NCI-H2081 treated with DMSO at 0.1 percent for 48 hours (cell line): ENCODE measurements at regions not wholly inside any gene's neighbourhood (a gene's known extent, or its start where the extent isn't known, plus 50 kb on each side); places are given as distances from the start of the nearest gene placed in this dataset.

Source experiments
- DNase-seq: peaks from one replicate; lab custom pipeline; 2025; lab: John Stamatoyannopoulos, UW

GRCh38 chr2:217689053-217689452 lies 313.7 kb downstream of the TNS1 start:
- no peak for DNase-seq

GRCh38 chr2:217688494-217688893 lies 314.3 kb downstream of the TNS1 start:
- DNase-seq, result no peak

- no peak for DNase-seq
Measured at GRCh38 chr2:217687771-217688170, 315.0 kb downstream of the TNS1 start.

GRCh38 chr2:217685255-217685605 lies 317.6 kb downstream of the TNS1 start:
- no peak for DNase-seq

GRCh38 chr2:217684431-217685254 lies 318.2 kb downstream of the TNS1 start:
- no peak for DNase-seq

GRCh38 chr2:217683106-217683870 lies 319.5 kb downstream of the TNS1 start:
- no peak for DNase-seq

- no peak for DNase-seq
Measured at GRCh38 chr2:217681791-217682190, 321.0 kb downstream of the TNS1 start.

- DNase-seq, result no peak
Measured at GRCh38 chr2:217680381-217680780, 322.4 kb downstream of the TNS1 start.

- no peak for DNase-seq
Measured at GRCh38 chr2:217673627-217674026, 329.2 kb downstream of the TNS1 start.

GRCh38 chr2:217672472-217672871 lies 330.3 kb downstream of the TNS1 start:
- DNase-seq, result no peak

- DNase-seq, result no peak
Measured at GRCh38 chr2:217671871-217672270, 330.9 kb downstream of the TNS1 start.

GRCh38 chr2:217671075-217671474 lies 331.7 kb downstream of the TNS1 start:
- no peak for DNase-seq

GRCh38 chr2:217669831-217670230 lies 333.0 kb downstream of the TNS1 start:
- DNase-seq, result no peak

GRCh38 chr2:217667512-217667911 lies 335.3 kb downstream of the TNS1 start:
- DNase-seq, result no peak

- DNase-seq, result no peak
Measured at GRCh38 chr2:217667035-217667434, 335.8 kb downstream of the TNS1 start.

GRCh38 chr2:217666338-217666737 lies 336.5 kb downstream of the TNS1 start:
- no peak for DNase-seq

GRCh38 chr2:217664761-217665160 lies 338.0 kb downstream of the TNS1 start:
- no peak for DNase-seq

- no peak for DNase-seq
Measured at GRCh38 chr2:217662984-217663602, 339.7 kb downstream of the TNS1 start.

GRCh38 chr2:217661378-217661777 lies 341.4 kb downstream of the TNS1 start:
- DNase-seq, result no peak

- no peak for DNase-seq
Measured at GRCh38 chr2:217660423-217660822, 342.4 kb downstream of the TNS1 start.

GRCh38 chr2:217658806-217659205 lies 344.0 kb downstream of the TNS1 start:
- no peak for DNase-seq

GRCh38 chr2:217657252-217657651 lies 345.5 kb downstream of the TNS1 start:
- DNase-seq, result no peak

GRCh38 chr2:217656316-217656715 lies 346.5 kb downstream of the TNS1 start:
- DNase-seq, result no peak
